H1 (cell line): ENCODE measurements at regions not wholly inside any gene's neighbourhood (a gene's known extent, or its start where the extent isn't known, plus 50 kb on each side); places are given as distances from the start of the nearest gene placed in this dataset.

Source experiments
- CTCF ChIA-PET: fragments of 300-600 bp; sonication (Branson Sonifier 250); formaldehyde crosslinking; loops from one replicate; lab custom pipeline; 2021; ENCODE audit not compliant: partially characterized antibody; lab: Charles Lee
- POLR2A ChIA-PET: fragments of 300-600 bp; sonication (Branson Sonifier 250); formaldehyde crosslinking; loops from one replicate; lab custom pipeline; 2021; ENCODE audit warnings: inconsistent platforms; ENCODE audit not compliant: partially characterized antibody; lab: Charles Lee
- DNase-seq, 2 experiments: peaks; one replicate each; pipeline versions ENCODE4 v3.0.0 to v3.0.0-alpha.2; 2010 to 2022; ENCODE audit warnings: low spot score in 2 of 2, low read depth in 1 of 2, mixed read lengths in 1 of 2
- FAIRE-seq: peaks from 2 replicates; lab custom pipeline; 2011; peaks lifted over from hg19 to GRCh38; lab: Jason Lieb, UNC
- H2AFZ ChIP-seq: 2 replicates; pipeline ENCODE4 v1.8.1; 2012; ENCODE audit warnings: low read length, inconsistent platforms
- H2AK5ac ChIP-seq: 2 replicates; pipeline ENCODE4 v1.6.1; 2013; ENCODE audit warnings: low read depth, low read length
- H2BK120ac ChIP-seq: replicated peaks from 2 replicates; pipeline ENCODE3; 2013; ENCODE audit warnings: low read depth, low read length, inconsistent platforms
- H2BK12ac ChIP-seq: 2 replicates; pipeline ENCODE4 v1.6.1; 2013; ENCODE audit warnings: low read depth, low read length
- H2BK15ac ChIP-seq: 2 replicates; pipeline ENCODE4 v1.6.1; 2013; ENCODE audit warnings: low read length
- H2BK20ac ChIP-seq: 2 replicates; pipeline ENCODE4 v1.6.1; 2013; ENCODE audit warnings: low read length
- H2BK5ac ChIP-seq: 2 replicates; pipeline ENCODE4 v1.6.1; 2013; ENCODE audit warnings: low read depth, low read length
- H3K14ac ChIP-seq: 2 replicates; pipeline ENCODE4 v1.6.1; 2013; ENCODE audit warnings: inconsistent platforms; ENCODE audit not compliant: insufficient read length
- H3K18ac ChIP-seq: 2 replicates; pipeline ENCODE4 v1.6.1; 2013; ENCODE audit warnings: low read length; ENCODE audit errors: extremely low read depth
- H3K23ac ChIP-seq: 2 replicates; pipeline ENCODE4 v1.6.1; 2013; ENCODE audit warnings: inconsistent platforms; ENCODE audit not compliant: insufficient read length
- H3K23me2 ChIP-seq: 2 replicates; pipeline ENCODE4 v1.6.1; 2013; ENCODE audit warnings: low read depth, low read length
- H3K27ac ChIP-seq: 2 replicates; pipeline ENCODE4 v1.6.1; 2011; ENCODE audit warnings: low read depth, low read length, inconsistent platforms
- H3K27me3 ChIP-seq, 4 experiments: replicated peaks in 1 of 4; 1 replicate in 1 of 4; 2 replicates in 3 of 4; pipeline versions ENCODE4 v1.6.1 to v1.8.1; 2011 to 2013; ENCODE audit warnings: low read length in 3 of 4, mild to moderate bottlenecking in 3 of 4, inconsistent platforms in 2 of 4, mixed read lengths in 2 of 4, moderate library complexity in 1 of 4; ENCODE audit not compliant: control insufficient read depth in 3 of 4, insufficient read depth in 3 of 4; ENCODE audit errors: extremely low read depth in 1 of 4
- H3K36me3 ChIP-seq, 4 experiments: 2 replicates each; pipeline versions ENCODE4 v1.6.1 to v1.8.1; 2011 to 2013; ENCODE audit warnings: mild to moderate bottlenecking in 4 of 4, low read length in 3 of 4, moderate library complexity in 2 of 4, control low read depth in 1 of 4, inconsistent platforms in 1 of 4; ENCODE audit not compliant: insufficient read depth in 4 of 4, control insufficient read depth in 2 of 4
- H3K4ac ChIP-seq: replicated peaks from 2 replicates; pipeline ENCODE3; 2013; ENCODE audit warnings: low read length, low read depth, mixed read lengths, inconsistent platforms; ENCODE audit not compliant: insufficient read length
- H3K4me1 ChIP-seq, 4 experiments: replicated peaks in 1 of 4; 1 replicate in 1 of 4; 2 replicates in 3 of 4; pipeline versions ENCODE4 v1.6.1 to v1.8.1; 2011 to 2013; ENCODE audit warnings: low read length in 3 of 4, inconsistent platforms in 2 of 4, mixed read lengths in 1 of 4; ENCODE audit not compliant: insufficient read depth in 4 of 4, control insufficient read depth in 3 of 4
- H3K4me2 ChIP-seq, 2 experiments: 2 replicates each; pipeline versions ENCODE4 v1.6.1 to v1.8.1; 2011 to 2013; ENCODE audit warnings: low read depth in 2 of 2, low read length in 2 of 2, control low read depth in 1 of 2, inconsistent platforms in 1 of 2, mild to moderate bottlenecking in 1 of 2; ENCODE audit not compliant: insufficient read depth in 1 of 2
- H3K4me3 ChIP-seq, 4 experiments: fragments of 200-600, 300-600 bp in 1 of 4; sonication (generic), shearing (Covaris generic), sonication (Bioruptor Twin) in 1 of 4; 2 replicates each; pipeline versions ENCODE4 v1.5.1 to v1.8.1; 2011 to 2016; ENCODE audit warnings: low read length in 4 of 4, low read depth in 3 of 4, control low read depth in 2 of 4, inconsistent platforms in 2 of 4, mild to moderate bottlenecking in 2 of 4, mixed read lengths in 1 of 4, moderate library complexity in 1 of 4; ENCODE audit not compliant: insufficient read depth in 2 of 4; ENCODE audit errors: extremely low read depth in 1 of 4
- H3K56ac ChIP-seq: replicated peaks from 2 replicates; pipeline ENCODE3; 2013; ENCODE audit warnings: low read depth, mild to moderate bottlenecking, mixed read lengths, low read length, inconsistent platforms; ENCODE audit not compliant: insufficient read length
- H3K79me1 ChIP-seq: 2 replicates; pipeline ENCODE4 v1.6.1; 2013; ENCODE audit warnings: low read depth, low read length, control low read depth
- H3K79me2 ChIP-seq, 2 experiments: 2 replicates each; pipeline versions ENCODE4 v1.6.1 to v1.8.1; 2012 to 2013; ENCODE audit warnings: low read length in 2 of 2, mild to moderate bottlenecking in 2 of 2, inconsistent platforms in 1 of 2; ENCODE audit not compliant: insufficient read depth in 2 of 2, control insufficient read depth in 1 of 2
- H3K9ac ChIP-seq, 4 experiments: replicated peaks in 1 of 4; 1 replicate in 1 of 4; 2 replicates in 3 of 4; pipeline versions ENCODE4 v1.6.1 to v1.8.1; 2011 to 2013; ENCODE audit warnings: low read depth in 3 of 4, low read length in 3 of 4, control low read depth in 2 of 4, mild to moderate bottlenecking in 2 of 4, moderate library complexity in 2 of 4, inconsistent platforms in 1 of 4; ENCODE audit errors: extremely low read depth in 1 of 4
- H3K9me3 ChIP-seq, 2 experiments: 2 replicates each; pipeline versions ENCODE4 v1.6.1 to v1.8.1; 2012 to 2013; ENCODE audit warnings: mild to moderate bottlenecking in 2 of 2, moderate library complexity in 2 of 2, control low read depth in 1 of 2, inconsistent platforms in 1 of 2, low read depth in 1 of 2, low read length in 1 of 2, mixed read lengths in 1 of 2; ENCODE audit not compliant: insufficient read depth in 2 of 2
- H4K20me1 ChIP-seq, 2 experiments: replicated peaks in 1 of 2; 2 replicates each; pipeline versions ENCODE3 to v1.8.1; 2011 to 2013; ENCODE audit warnings: inconsistent platforms in 2 of 2, low read length in 2 of 2, mild to moderate bottlenecking in 1 of 2; ENCODE audit not compliant: insufficient read depth in 2 of 2, control insufficient read depth in 1 of 2
- H4K5ac ChIP-seq: 2 replicates; pipeline ENCODE4 v1.6.1; 2013; ENCODE audit warnings: low read length, low read depth, mixed read lengths, inconsistent platforms; ENCODE audit not compliant: insufficient read length
- H4K8ac ChIP-seq: 2 replicates; pipeline ENCODE4 v1.8.0; 2013; ENCODE audit warnings: mild to moderate bottlenecking, moderate library complexity, low read length, inconsistent platforms; ENCODE audit not compliant: insufficient read depth; ENCODE audit errors: extremely low read depth
- H4K91ac ChIP-seq: replicated peaks from 2 replicates; pipeline ENCODE3; 2013; ENCODE audit warnings: low read length, mixed read lengths, inconsistent platforms; ENCODE audit not compliant: insufficient read length
- CEBPB ChIP-seq: IDR thresholded peaks from 2 replicates; pipeline ENCODE4 v1.6.1; 2012; ENCODE audit warnings: low read depth, low read length
- EP300 ChIP-seq, 2 experiments: IDR thresholded peaks; 1 replicate in 1 of 2; 2 replicates in 1 of 2; pipeline ENCODE4 v1.6.1; 2011 to 2012; ENCODE audit warnings: low read depth in 2 of 2, low read length in 2 of 2, mild to moderate bottlenecking in 2 of 2, borderline replicate concordance in 1 of 2, inconsistent platforms in 1 of 2, moderate library complexity in 1 of 2
- RBBP5 ChIP-seq: IDR thresholded peaks from 2 replicates; pipeline ENCODE4 v1.7.1; 2012; ENCODE audit warnings: low read depth, mild to moderate bottlenecking, inconsistent platforms, low read length, moderate library complexity, borderline replicate concordance
- TAF1 ChIP-seq: IDR thresholded peaks from 2 replicates; pipeline ENCODE4 v1.6.1; 2011; ENCODE audit warnings: mild to moderate bottlenecking, low read depth, low read length
- YY1 ChIP-seq: IDR thresholded peaks from 2 replicates; pipeline ENCODE4 v1.6.1; 2011; ENCODE audit warnings: low read depth, mild to moderate bottlenecking, low read length
- WGBS, 2 experiments: shearing (Covaris generic) in 1 of 2; methylation state at CpG; one replicate each; pipeline versions ENCODE4 v1.1.6 to v1.1.7; 2013 to 2015; ENCODE audit warnings: low lambda C conversion rate in 2 of 2, mixed read lengths in 2 of 2, inconsistent platforms in 1 of 2, low coverage in 1 of 2, missing lambda C conversion rate in 1 of 2; ENCODE audit not compliant: insufficient replicate concordance in 2 of 2, insufficient coverage in 1 of 2, insufficient read length in 1 of 2; ENCODE audit errors: extremely low coverage in 1 of 2, missing lambda C conversion rate in 1 of 2; 5-methylcytosine and 5-hydroxymethylcytosine counted together

- no peak overlapping the region for H2BK12ac ChIP-seq
- H3K23ac ChIP-seq: no peak overlapping the region
- H2AFZ ChIP-seq: no peak overlapping the region
- H4K91ac ChIP-seq: no peak overlapping the region
- no peak overlapping the region for H3K14ac ChIP-seq
- no peak overlapping the region for H3K9ac ChIP-seq
- DNase-seq (no peak), FAIRE-seq (no peak)
- no peak overlapping the region for H3K27ac ChIP-seq
- H3K79me1 ChIP-seq: no peaks in the 10 kb centered on the region
- no peak overlapping the region for H3K56ac ChIP-seq
- H3K4me2 ChIP-seq: no peak overlapping the region
- no peak overlapping the region for H4K5ac ChIP-seq
- ChIA-PET CTCF (interaction anchor here (0.6 to 1.7 kb wide), 4 partner anchors 10 to 384 kb away, joined by 3 to 4 read pairs (median 3); no protein-coding TSS in a partner anchor), POLR2A (no interaction called here)
- H3K4me1 ChIP-seq: no peaks in the 10 kb centered on the region
- H4K8ac ChIP-seq: no peak overlapping the region
- TF ChIP-seq TAF1: no peak
- TF ChIP-seq RBBP5: no peak
- no peak for TF ChIP-seq EP300 (IDR thresholded peaks at IDR 0.05; ENCODE audit: borderline replicate concordance in 1 of 2, low read depth in 2 of 2, low read length in 2 of 2)
- TF ChIP-seq YY1: no peak
- TF ChIP-seq CEBPB: no peak
- no peak overlapping the region for H2BK5ac ChIP-seq
- no peaks in the 10 kb centered on the region for H4K20me1 ChIP-seq
- no peak overlapping the region for H2AK5ac ChIP-seq
- H3K9me3 ChIP-seq: no peaks in the 10 kb centered on the region
- H2BK15ac ChIP-seq: no peak overlapping the region
- no peaks in the 10 kb centered on the region for H3K79me2 ChIP-seq
- no peak overlapping the region for H2BK120ac ChIP-seq
- 100% methylated on average over 2 of the region's 2 CpGs; no CpG with 5 or more reads in 1 of the 2 experiments for WGBS, 2 experiments
- no peaks in the 10 kb centered on the region for H3K27me3 ChIP-seq
- H3K4ac ChIP-seq: no peak overlapping the region
- H3K18ac ChIP-seq: no peak overlapping the region
- no peak overlapping the region for H3K4me3 ChIP-seq
- no peaks in the 10 kb centered on the region for H3K36me3 ChIP-seq
- no peak overlapping the region for H2BK20ac ChIP-seq
- no peaks in the 10 kb centered on the region for H3K23me2 ChIP-seq
Measured at GRCh38 chr16:80265624-80266306, 275.0 kb upstream of the DYNLRB2 start.
